ENCODE measurements at regions not wholly inside any gene's neighbourhood (a gene's known extent, or its start where the extent isn't known, plus 50 kb on each side); places are given as distances from the start of the nearest gene placed in this dataset.

GRCh38 chr20:52536841-52537400 is 345.3 kb upstream of the ZFP64 start:
- no peak for TF ChIP-seq CTCF (IDR thresholded peaks at IDR 0.05)
- no peak for TF ChIP-seq POLR2A (IDR thresholded peaks at IDR 0.05)
